Chondrocyte (in vitro differentiated cells): ENCODE measurements at regions not wholly inside any gene's neighbourhood (a gene's known extent, or its start where the extent isn't known, plus 50 kb on each side); places are given as distances from the start of the nearest gene placed in this dataset.

Experiments used
- DNase-seq: peaks from one replicate; pipeline ENCODE4 v3.0.0; 2021; ENCODE audit warnings: mixed read lengths, low spot score
- H3K27ac Mint-ChIP-seq: one replicate; pipeline ENCODE4 v1.8.0; 2021; ENCODE audit warnings: mild to moderate bottlenecking, moderate library complexity, mixed read lengths; ENCODE audit not compliant: unreplicated experiment
- H3K27me3 Mint-ChIP-seq: 2 replicates; pipeline ENCODE4 v1.8.0; 2021; ENCODE audit warnings: low read depth, mixed read lengths
- H3K36me3 Mint-ChIP-seq: 2 replicates; pipeline ENCODE4 v1.8.0; 2021; ENCODE audit warnings: low read depth, mixed read lengths
- H3K4me1 Mint-ChIP-seq: 2 replicates; pipeline ENCODE4 v1.8.0; 2021; ENCODE audit warnings: low read depth, mild to moderate bottlenecking, mixed read lengths
- H3K4me3 Mint-ChIP-seq: one replicate; pipeline ENCODE4 v1.8.0; 2021; ENCODE audit warnings: mild to moderate bottlenecking, moderate library complexity, mixed read lengths; ENCODE audit not compliant: unreplicated experiment
- H3K9me3 Mint-ChIP-seq: 2 replicates; pipeline ENCODE4 v1.8.0; 2021; ENCODE audit warnings: low read depth, mixed read lengths
- CTCF ChIP-seq: fragments of 200-600 bp; sonication (generic); IDR thresholded peaks from 2 replicates; pipeline ENCODE4 v1.5.0; 2021; ENCODE audit warnings: antibody characterized with exemption, mild to moderate bottlenecking, moderate library complexity

DNA sequence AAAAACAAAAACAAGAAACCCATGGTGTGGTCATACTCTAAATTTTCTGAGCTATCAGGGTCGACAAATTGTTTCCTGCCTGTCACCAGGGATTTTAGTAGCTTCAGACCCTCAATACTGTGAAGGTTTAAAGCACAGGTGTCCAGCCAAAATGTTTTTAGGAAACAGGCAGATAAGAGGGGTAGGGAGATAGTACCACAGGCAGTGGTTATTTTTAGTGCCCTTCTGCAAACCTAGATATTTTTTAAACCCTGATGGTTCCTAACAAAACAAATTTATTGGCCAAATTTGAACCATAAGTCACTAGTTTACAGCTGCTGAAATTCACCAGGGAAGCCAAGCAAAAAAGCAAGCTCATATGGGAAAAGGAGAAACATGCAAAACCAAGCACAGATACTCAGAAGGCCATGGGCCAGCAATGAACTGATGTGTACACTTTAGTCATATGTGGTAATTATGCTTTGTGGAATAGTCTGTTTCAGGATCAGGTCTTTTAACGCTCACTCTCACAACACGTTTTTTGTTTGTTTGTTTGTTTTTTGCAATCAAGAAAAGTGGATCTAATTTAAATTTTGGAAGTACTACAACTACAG is 156.8 kb upstream of the STK17B start:
- TF ChIP-seq CTCF, result no peak
- Mint-ChIP-seq H3K4me3 (no peak overlapping the region), H3K27ac (no peak overlapping the region), H3K27me3 (no peaks in the 10 kb centered on the region), H3K36me3 (peaks cover 2% of the 10 kb centered on the region), H3K4me1 (peaks cover 50% of the 10 kb centered on the region), H3K9me3 (no peaks in the 10 kb centered on the region)
- no peak for DNase-seq

DNA sequence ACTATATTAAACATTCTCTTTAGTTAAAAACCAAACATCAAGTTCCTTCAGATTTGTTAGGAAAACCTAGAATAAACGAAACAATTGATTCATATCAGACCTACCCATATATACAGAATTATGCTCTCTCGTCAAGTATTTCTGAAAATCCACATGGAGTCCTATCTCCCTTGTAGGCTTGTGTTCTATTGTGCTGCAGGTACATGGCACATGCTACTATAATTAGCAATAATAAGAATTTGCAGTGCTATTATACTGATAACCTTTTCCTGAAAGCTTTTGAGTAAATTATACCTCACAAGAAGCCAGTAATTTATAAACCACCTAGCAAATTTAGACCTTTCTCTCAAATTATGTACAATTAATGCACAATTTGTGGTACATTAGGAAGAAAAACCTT is 158.6 kb upstream of the STK17B start:
- DNase-seq, result no peak
- Mint-ChIP-seq H3K27me3 (no peaks in the 10 kb centered on the region), H3K36me3 (no peaks in the 10 kb centered on the region), H3K27ac (no peak overlapping the region), H3K4me3 (no peak overlapping the region), H3K4me1 (peaks cover 39% of the 10 kb centered on the region), H3K9me3 (no peaks in the 10 kb centered on the region)
- TF ChIP-seq CTCF, result no peak

- Mint-ChIP-seq H3K27ac (peak overlapping the region; percentile 19), H3K36me3 (no peaks in the 10 kb centered on the region), H3K27me3 (no peaks in the 10 kb centered on the region), H3K9me3 (no peaks in the 10 kb centered on the region), H3K4me3 (no peak overlapping the region), H3K4me1 (peaks cover 39% of the 10 kb centered on the region)
- no peak for TF ChIP-seq CTCF
- no peak for DNase-seq
These were observed 159.3 kb upstream of the STK17B start for GRCh38 chr2:196330645-196331044.

- H3K9me3 Mint-ChIP-seq, result no peaks in the 10 kb centered on the region
- H3K4me3 Mint-ChIP-seq, result no peak overlapping the region
- H3K27me3 Mint-ChIP-seq, result no peaks in the 10 kb centered on the region
- DNase-seq, result no peak
- H3K36me3 Mint-ChIP-seq, result no peaks in the 10 kb centered on the region
- no peak for TF ChIP-seq CTCF
- peaks cover 41% of the 10 kb centered on the region for H3K4me1 Mint-ChIP-seq
- peak overlapping the region; percentile 19 for H3K27ac Mint-ChIP-seq
These were observed 159.8 kb upstream of the STK17B start for GRCh38 chr2:196331143-196331542.

- H3K36me3 Mint-ChIP-seq, result no peaks in the 10 kb centered on the region
- H3K27me3 Mint-ChIP-seq, result no peaks in the 10 kb centered on the region
- DNase-seq, result no peak
- TF ChIP-seq CTCF, result no peak
- no peak overlapping the region for H3K4me3 Mint-ChIP-seq
- H3K4me1 Mint-ChIP-seq, result peaks cover 47% of the 10 kb centered on the region
- H3K27ac Mint-ChIP-seq, result peak overlapping the region; percentile 14
- H3K9me3 Mint-ChIP-seq, result no peaks in the 10 kb centered on the region
These were observed 160.5 kb upstream of the STK17B start for GRCh38 chr2:196331851-196332250.
